LNCaP clone FGC (cell line): ENCODE measurements at regions not wholly inside any gene's neighbourhood (a gene's known extent, or its start where the extent isn't known, plus 50 kb on each side); places are given as distances from the start of the nearest gene placed in this dataset.

ENCODE experiments used
- DNase-seq: peaks from one replicate; pipeline ENCODE4 v3.0.0-alpha.2; 2011; ENCODE audit warnings: low read depth
- H3K4me3 ChIP-seq: 2 replicates; pipeline ENCODE4 v1.5.1; 2011; ENCODE audit warnings: mild to moderate bottlenecking, low read depth, low read length, control low read depth
- TF ChIP-seq, protein P1 (sequence below): IDR thresholded peaks from 2 replicates; pipeline ENCODE4 v1.5.1; 2012; ENCODE audit warnings: mild to moderate bottlenecking; ENCODE audit not compliant: control insufficient read depth, insufficient read depth; ENCODE audit errors: extremely low read depth

DNA sequence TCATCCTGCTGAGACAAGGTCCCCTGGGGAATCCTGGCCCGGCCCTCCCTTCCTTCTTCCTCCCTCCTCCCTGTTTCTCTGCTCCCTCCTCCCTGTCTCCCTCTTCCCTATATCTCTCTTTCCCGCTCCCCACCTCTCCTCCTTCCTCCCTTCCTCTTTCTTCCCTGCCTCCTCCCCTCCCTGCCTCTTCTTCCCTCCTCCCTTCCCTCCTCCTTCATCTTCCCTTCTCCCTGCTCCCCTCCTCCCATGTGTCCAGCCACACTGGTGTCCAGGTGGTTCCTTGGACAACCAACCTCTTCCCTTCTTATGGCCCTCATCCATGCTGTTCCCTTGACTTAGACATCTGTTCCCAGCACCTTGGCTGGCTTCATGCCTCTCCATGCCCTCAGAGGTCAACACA is 258.1 kb downstream of the MN1 start:
- no peak overlapping the region for H3K4me3 ChIP-seq
- TF ChIP-seq, protein P1, sequence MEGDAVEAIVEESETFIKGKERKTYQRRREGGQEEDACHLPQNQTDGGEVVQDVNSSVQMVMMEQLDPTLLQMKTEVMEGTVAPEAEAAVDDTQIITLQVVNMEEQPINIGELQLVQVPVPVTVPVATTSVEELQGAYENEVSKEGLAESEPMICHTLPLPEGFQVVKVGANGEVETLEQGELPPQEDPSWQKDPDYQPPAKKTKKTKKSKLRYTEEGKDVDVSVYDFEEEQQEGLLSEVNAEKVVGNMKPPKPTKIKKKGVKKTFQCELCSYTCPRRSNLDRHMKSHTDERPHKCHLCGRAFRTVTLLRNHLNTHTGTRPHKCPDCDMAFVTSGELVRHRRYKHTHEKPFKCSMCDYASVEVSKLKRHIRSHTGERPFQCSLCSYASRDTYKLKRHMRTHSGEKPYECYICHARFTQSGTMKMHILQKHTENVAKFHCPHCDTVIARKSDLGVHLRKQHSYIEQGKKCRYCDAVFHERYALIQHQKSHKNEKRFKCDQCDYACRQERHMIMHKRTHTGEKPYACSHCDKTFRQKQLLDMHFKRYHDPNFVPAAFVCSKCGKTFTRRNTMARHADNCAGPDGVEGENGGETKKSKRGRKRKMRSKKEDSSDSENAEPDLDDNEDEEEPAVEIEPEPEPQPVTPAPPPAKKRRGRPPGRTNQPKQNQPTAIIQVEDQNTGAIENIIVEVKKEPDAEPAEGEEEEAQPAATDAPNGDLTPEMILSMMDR = no peak
- no peak for DNase-seq

DNA sequence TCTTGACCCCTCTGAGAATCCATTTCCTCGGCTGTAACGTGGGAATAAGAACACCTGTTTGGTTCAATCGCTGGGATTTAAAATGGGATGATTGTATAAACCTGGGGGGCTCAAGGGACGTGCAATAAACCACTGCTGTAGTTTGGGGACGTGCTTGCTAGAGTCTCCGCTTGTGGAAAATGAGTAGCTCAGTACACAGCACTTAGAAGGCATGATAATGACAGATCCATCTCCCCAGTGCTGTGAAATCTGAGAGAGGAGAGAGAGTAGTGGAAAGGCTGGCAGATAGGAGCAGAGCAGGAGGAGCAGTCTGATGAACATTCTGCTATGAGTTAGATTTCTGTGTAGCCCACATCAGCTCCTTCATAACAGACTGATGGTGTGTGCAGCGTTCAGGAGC is 256.5 kb downstream of the MN1 start:
- DNase-seq = no peak

DNA sequence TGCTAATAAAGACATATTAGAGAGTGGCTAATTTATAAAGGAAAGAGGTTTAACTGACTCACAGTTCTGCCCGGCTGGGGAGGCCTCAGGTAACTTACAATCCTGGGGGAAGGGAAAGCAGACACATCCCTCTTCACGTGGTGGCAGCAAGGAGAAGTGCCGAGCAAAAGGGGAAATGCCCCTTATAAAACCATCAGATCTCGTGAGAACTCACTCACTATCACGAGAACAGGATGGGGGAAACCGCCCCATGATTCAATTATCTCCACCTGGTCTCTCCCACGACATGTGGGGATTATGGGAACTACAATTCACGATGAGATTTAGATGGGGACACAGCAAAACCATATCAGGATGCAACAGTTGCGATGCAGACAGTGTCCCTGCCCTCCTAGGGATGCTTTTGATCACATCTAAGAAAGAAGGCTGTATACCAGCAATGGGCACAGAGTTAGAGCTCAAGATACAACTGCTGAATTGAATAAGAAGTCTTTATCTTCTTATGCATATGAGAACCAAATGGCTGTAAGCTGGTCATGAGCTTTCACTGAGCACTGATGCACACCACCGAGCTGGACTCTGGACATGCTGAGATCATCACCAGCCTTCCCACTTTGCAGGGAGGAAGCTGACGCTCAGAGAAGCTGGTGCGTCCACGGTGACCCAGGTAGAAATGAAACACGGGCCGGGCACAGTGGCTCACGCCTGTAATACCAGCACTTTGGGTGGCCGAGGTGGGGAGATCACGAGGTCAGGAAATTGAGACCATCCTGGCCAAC is 255.2 kb downstream of the MN1 start:
- no peak for DNase-seq
- TF ChIP-seq, protein P1 = no peak
- no peak overlapping the region for H3K4me3 ChIP-seq

More for the DNA sequence above, 256.5 kb downstream of the MN1 start:
- no peak overlapping the region for H3K4me3 ChIP-seq
- TF ChIP-seq, protein P1 = no peak

DNA sequence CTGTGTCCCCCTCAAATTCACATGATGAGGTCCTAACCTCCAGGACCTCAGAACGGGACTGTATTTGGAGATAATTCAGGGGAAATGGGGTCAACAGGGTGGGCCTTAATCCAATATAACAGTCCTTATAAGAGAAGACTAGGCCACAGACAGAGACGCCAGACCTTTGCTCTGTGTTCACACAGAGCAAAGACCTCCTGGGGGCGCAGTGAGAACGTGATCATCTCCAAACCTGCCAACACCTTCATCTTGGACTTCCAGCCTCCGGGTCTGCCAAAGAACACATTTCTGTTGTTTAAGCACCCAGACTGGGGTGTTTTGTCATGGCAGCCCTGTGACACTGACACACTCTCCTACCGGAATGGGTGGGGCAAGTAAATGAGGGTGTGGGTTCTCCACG is 250.2 kb downstream of the MN1 start:
- TF ChIP-seq, protein P1 = no peak
- no peak for DNase-seq
- no peak overlapping the region for H3K4me3 ChIP-seq

DNA sequence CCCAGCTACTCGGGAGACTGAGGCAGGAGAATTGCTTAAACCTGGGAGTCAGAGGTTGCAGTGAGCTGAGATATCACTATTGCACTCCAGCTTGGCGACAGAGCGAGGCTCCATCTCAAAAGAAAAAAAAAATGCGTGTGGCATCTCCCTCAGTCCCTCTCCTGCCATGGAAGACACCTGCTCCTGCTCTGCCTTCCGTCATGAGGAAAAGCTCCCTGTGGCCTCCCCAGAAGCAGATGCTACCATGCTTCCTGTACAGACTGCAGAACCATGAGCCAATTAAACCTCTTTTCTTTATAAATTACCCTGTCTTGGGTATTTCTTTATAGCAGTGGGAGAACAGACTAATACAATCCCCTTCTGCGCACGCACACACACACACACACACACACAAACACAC is 249.4 kb downstream of the MN1 start:
- no peak overlapping the region for H3K4me3 ChIP-seq
- no peak for DNase-seq
- TF ChIP-seq, protein P1 = no peak

DNA sequence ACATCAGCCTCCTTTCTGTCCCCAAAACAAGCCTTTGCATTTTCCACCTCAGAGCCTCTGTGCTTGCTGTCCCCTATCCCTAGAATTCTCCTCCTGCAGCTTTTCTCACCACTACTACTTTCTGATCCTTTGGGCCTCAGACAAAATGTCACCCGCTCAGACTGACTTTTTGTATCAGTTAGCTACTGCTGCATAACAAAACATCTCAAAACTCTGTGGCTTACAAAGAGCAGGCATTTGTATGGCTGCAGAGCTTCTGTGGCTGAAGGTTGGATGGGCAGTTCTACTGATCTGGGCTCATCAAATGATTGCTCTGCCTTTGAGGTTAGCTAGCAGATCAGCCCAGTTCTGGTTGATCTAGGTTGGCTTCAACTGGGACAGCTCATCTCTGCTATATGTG is 248.7 kb downstream of the MN1 start:
- H3K4me3 ChIP-seq = no peak overlapping the region
- DNase-seq = no peak
- TF ChIP-seq, protein P1 = no peak

DNA sequence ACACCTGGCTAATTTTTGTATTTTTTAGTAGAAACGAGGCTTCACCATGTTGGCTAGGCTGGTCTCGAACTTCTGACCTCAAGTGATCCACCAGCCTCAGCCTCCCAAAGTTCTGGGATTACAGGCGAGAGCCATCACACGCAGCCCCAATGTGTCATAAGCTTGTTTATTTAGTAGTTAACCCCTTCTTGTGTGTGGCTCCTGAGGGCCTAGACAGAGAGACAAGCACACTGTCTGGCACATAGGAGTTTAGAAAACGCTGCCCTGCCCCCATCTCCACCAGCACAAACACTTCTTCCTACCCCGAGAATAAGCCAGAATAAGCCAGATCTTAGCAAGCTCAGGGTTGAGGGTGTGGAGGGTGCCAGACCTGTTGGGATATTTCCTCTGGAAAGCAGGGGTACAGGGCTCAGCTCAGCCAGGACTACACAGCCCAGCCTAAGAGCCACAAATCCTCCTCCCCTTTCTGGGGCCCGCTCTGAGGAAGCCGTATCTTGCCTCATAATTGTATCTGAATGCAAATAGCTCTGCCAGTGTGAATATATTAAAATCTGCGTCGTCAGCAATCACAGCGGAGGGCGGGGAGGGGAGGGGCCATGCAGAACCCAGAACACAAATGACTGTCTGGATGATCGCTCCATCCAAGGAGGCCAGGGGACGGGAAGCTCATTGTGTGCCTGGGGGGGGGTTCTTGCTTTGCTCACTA is 247.3 kb downstream of the MN1 start:
- DNase-seq = no peak

More for the DNA sequence above, 247.3 kb downstream of the MN1 start:
- TF ChIP-seq, protein P1 = no peak
- no peak overlapping the region for H3K4me3 ChIP-seq
